CD4-positive, alpha-beta memory T cell (primary cell): ENCODE measurements at regions not wholly inside any gene's neighbourhood (a gene's known extent, or its start where the extent isn't known, plus 50 kb on each side); places are given as distances from the start of the nearest gene placed in this dataset.

Experiments used
- CTCF ChIA-PET: fragments of 350-600 bp; sonication (Branson Sonifier 250); formaldehyde crosslinking; loops from one replicate; lab custom pipeline; 2021; ENCODE audit warnings: inconsistent platforms; ENCODE audit not compliant: partially characterized antibody; lab: Charles Lee
- POLR2A ChIA-PET: fragments of 350-600 bp; sonication (Branson Sonifier 250); formaldehyde crosslinking; loops from one replicate; lab custom pipeline; 2021; ENCODE audit not compliant: partially characterized antibody; lab: Charles Lee
- DNase-seq, 5 donors: peaks; one replicate each; pipeline versions ENCODE4 v3.0.0 to v3.0.0-alpha.2; 2020 to 2022; ENCODE audit warnings: mixed read lengths in 1 of 5
- H3K27ac ChIP-seq: one replicate; pipeline ENCODE4 v1.7.0; 2013; ENCODE audit warnings: low read depth, low read length
- H3K27me3 ChIP-seq: 2 replicates; pipeline ENCODE4 v1.7.0; 2013; ENCODE audit warnings: mild to moderate bottlenecking, low read length, moderate library complexity; ENCODE audit not compliant: insufficient read depth
- H3K36me3 ChIP-seq: 2 replicates; pipeline ENCODE4 v1.7.0; 2013; ENCODE audit warnings: mild to moderate bottlenecking, low read length, moderate library complexity; ENCODE audit not compliant: insufficient read depth
- H3K4me1 ChIP-seq: 2 replicates; pipeline ENCODE4 v1.7.0; 2013; ENCODE audit warnings: mild to moderate bottlenecking, low read length, moderate library complexity; ENCODE audit not compliant: insufficient read depth
- H3K4me3 ChIP-seq, 2 donors: one replicate each; pipeline ENCODE4 v1.7.0; 2013; ENCODE audit warnings: low read length in 2 of 2, mild to moderate bottlenecking in 1 of 2
- H3K9me3 ChIP-seq, 2 donors: one replicate each; pipeline ENCODE4 v1.7.0; 2013; ENCODE audit warnings: low read length in 2 of 2, control low read depth in 1 of 2; ENCODE audit not compliant: control insufficient read depth in 1 of 2
- H3K27ac Mint-ChIP-seq, 7 donors: one replicate each; pipeline ENCODE4 v1.8.0; 2020 to 2021; ENCODE audit warnings: mixed read lengths in 7 of 7, mild to moderate bottlenecking in 6 of 7, inconsistent platforms in 3 of 7, moderate library complexity in 3 of 7
- H3K27me3 Mint-ChIP-seq, 2 donors: one replicate each; pipeline ENCODE4 v1.8.0; 2020 to 2021; ENCODE audit warnings: mixed read lengths in 2 of 2
- H3K36me3 Mint-ChIP-seq, 2 donors: one replicate each; pipeline ENCODE4 v1.8.0; 2020 to 2021; ENCODE audit warnings: mixed read lengths in 2 of 2, inconsistent platforms in 1 of 2, mild to moderate bottlenecking in 1 of 2
- H3K4me1 Mint-ChIP-seq, 4 donors: one replicate each; pipeline ENCODE4 v1.8.0; 2020 to 2021; ENCODE audit warnings: mixed read lengths in 4 of 4, mild to moderate bottlenecking in 1 of 4
- H3K4me3 Mint-ChIP-seq, 8 donors: one replicate each; pipeline ENCODE4 v1.8.0; 2020 to 2021; ENCODE audit warnings: mixed read lengths in 8 of 8, mild to moderate bottlenecking in 7 of 8, moderate library complexity in 6 of 8, inconsistent platforms in 3 of 8
- H3K9me3 Mint-ChIP-seq, 8 donors: one replicate each; pipeline ENCODE4 v1.8.0; 2020 to 2021; ENCODE audit warnings: mixed read lengths in 8 of 8, mild to moderate bottlenecking in 5 of 8, inconsistent platforms in 3 of 8, moderate library complexity in 1 of 8
- intact Hi-C: fragments of 100-400 bp; cut with micrococcal nuclease; formaldehyde crosslinking; loops from one replicate; pipeline ENCODE4 v1.15.1; 2023

GRCh38 chr6:168194732-168195567 is 115.9 kb upstream of the FRMD1 start:
- no peaks in the 10 kb centered on the region for H3K9me3 ChIP-seq
- no peak overlapping the region for H3K4me3 ChIP-seq
- DNase-seq: no peak
- H3K27ac Mint-ChIP-seq: no peak overlapping the region
- H3K36me3 Mint-ChIP-seq: no peaks in the 10 kb centered on the region
- H3K36me3 ChIP-seq: no peaks in the 10 kb centered on the region
- no peaks in the 10 kb centered on the region for H3K4me1 ChIP-seq
- no peak overlapping the region for H3K4me3 Mint-ChIP-seq
- no peaks in the 10 kb centered on the region for H3K27me3 ChIP-seq
- intact Hi-C loops: no loop called here
- peaks cover 0 to 14% of the 10 kb centered on the region in 2 donors for H3K27me3 Mint-ChIP-seq
- H3K9me3 Mint-ChIP-seq: no peaks in the 10 kb centered on the region
- ChIA-PET CTCF (no interaction called here), POLR2A (no interaction called here)
- H3K27ac ChIP-seq: no peak overlapping the region
- H3K4me1 Mint-ChIP-seq: no peaks in the 10 kb centered on the region

DNA sequence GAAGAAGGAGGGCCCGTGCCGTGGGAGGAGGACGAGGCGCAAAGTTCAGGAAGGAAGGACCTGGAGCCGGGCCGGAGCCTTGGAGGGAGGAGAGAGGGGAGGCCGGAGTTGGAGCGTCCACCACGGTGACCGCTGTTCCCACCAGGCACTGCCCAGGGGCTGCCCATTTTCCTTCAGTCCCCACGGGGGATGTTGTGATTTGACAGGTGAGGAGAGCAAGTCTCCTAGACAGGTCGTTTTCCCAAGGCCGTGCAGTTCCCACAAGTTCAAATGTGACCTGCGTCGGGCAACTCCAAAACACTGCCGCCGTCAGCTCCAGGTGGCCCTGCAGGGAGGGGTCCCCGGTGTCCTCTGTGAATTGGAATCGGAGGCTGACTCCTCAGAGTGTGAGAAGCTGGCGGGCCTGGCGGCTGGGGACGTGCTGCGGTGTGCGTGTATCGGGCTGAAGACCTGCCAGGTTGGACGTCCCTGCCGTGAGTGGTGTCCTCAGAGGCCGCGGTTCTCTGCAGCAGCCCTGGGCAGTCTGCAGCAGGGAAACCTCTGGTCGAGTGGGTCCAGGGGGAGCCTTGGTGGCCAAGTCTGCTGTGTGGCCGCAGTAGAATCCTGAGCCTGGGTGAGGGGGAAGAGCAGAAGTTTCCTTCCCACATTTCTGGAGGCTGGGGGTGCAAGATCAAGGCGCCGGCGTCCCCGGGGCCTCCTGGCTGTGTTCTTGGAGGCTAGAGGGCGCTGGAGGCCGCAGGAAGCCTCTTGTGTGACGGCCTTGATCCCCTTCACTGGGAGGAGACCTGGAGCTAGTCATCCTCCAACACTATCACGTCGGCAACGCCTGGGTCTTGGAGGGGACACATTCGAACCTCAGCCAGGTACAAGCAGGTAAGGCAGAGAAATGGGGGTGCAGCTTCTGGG is 115.1 kb upstream of the FRMD1 start:
- H3K27ac ChIP-seq: no peak overlapping the region
- H3K27me3 ChIP-seq: no peaks in the 10 kb centered on the region
- POLR2A ChIA-PET: no interaction called here
- no peaks in the 10 kb centered on the region for H3K9me3 ChIP-seq
- CTCF ChIA-PET: no interaction called here
- intact Hi-C loops: no loop called here
- no peak overlapping the region for H3K4me3 ChIP-seq
- Mint-ChIP-seq H3K36me3 (no peaks in the 10 kb centered on the region), H3K9me3 (no peaks in the 10 kb centered on the region), H3K27me3 (peaks cover 0 to 12% of the 10 kb centered on the region in 2 donors), H3K4me3 (no peak overlapping the region), H3K4me1 (no peaks in the 10 kb centered on the region), H3K27ac (no peak overlapping the region)
- H3K4me1 ChIP-seq: no peaks in the 10 kb centered on the region
- H3K36me3 ChIP-seq: no peaks in the 10 kb centered on the region
- DNase-seq: no peak

GRCh38 chr6:168192901-168193815 is 114.1 kb upstream of the FRMD1 start:
- H3K4me3 Mint-ChIP-seq: no peak overlapping the region
- no peaks in the 10 kb centered on the region for H3K36me3 Mint-ChIP-seq
- Histone ChIP-seq H3K27me3 (no peaks in the 10 kb centered on the region), H3K27ac (no peak overlapping the region), H3K36me3 (no peaks in the 10 kb centered on the region), H3K4me1 (no peaks in the 10 kb centered on the region), H3K9me3 (no peaks in the 10 kb centered on the region), H3K4me3 (no peak overlapping the region)
- CTCF ChIA-PET: no interaction called here
- no peak overlapping the region for H3K27ac Mint-ChIP-seq
- H3K9me3 Mint-ChIP-seq: no peaks in the 10 kb centered on the region
- H3K4me1 Mint-ChIP-seq: no peaks in the 10 kb centered on the region
- peaks cover 0 to 12% of the 10 kb centered on the region in 2 donors for H3K27me3 Mint-ChIP-seq
- intact Hi-C loops: no loop called here
- POLR2A ChIA-PET: no interaction called here
- no peak for DNase-seq

GRCh38 chr6:168192195-168192900 is 113.3 kb upstream of the FRMD1 start:
- intact Hi-C loops: no loop called here
- no peak overlapping the region for H3K27ac Mint-ChIP-seq
- Histone ChIP-seq H3K9me3 (no peaks in the 10 kb centered on the region), H3K36me3 (no peaks in the 10 kb centered on the region), H3K27me3 (no peaks in the 10 kb centered on the region), H3K4me1 (no peaks in the 10 kb centered on the region), H3K27ac (no peak overlapping the region), H3K4me3 (no peak overlapping the region)
- no peaks in the 10 kb centered on the region for H3K4me1 Mint-ChIP-seq
- H3K36me3 Mint-ChIP-seq: no peaks in the 10 kb centered on the region
- POLR2A ChIA-PET: no interaction called here
- peaks cover 0 to 12% of the 10 kb centered on the region in 2 donors for H3K27me3 Mint-ChIP-seq
- CTCF ChIA-PET: no interaction called here
- H3K4me3 Mint-ChIP-seq: no peak overlapping the region
- no peak for DNase-seq
- no peaks in the 10 kb centered on the region for H3K9me3 Mint-ChIP-seq

GRCh38 chr6:168190646-168191443 is 111.8 kb upstream of the FRMD1 start:
- no peaks in the 10 kb centered on the region for H3K4me1 Mint-ChIP-seq
- H3K9me3 ChIP-seq: no peaks in the 10 kb centered on the region
- H3K9me3 Mint-ChIP-seq: peaks cover 0 to 3% (median 0%) of the 10 kb centered on the region in 8 donors
- no peaks in the 10 kb centered on the region for H3K4me1 ChIP-seq
- H3K27ac ChIP-seq: no peak overlapping the region
- ChIA-PET CTCF (no interaction called here), POLR2A (no interaction called here)
- no peaks in the 10 kb centered on the region for H3K36me3 ChIP-seq
- DNase-seq: no peak
- H3K27me3 ChIP-seq: no peaks in the 10 kb centered on the region
- H3K36me3 Mint-ChIP-seq: no peaks in the 10 kb centered on the region
- H3K4me3 Mint-ChIP-seq: no peak overlapping the region
- intact Hi-C loops: no loop called here
- no peak overlapping the region for H3K27ac Mint-ChIP-seq
- no peak overlapping the region for H3K4me3 ChIP-seq
- peaks cover 0 to 12% of the 10 kb centered on the region in 2 donors for H3K27me3 Mint-ChIP-seq

DNA sequence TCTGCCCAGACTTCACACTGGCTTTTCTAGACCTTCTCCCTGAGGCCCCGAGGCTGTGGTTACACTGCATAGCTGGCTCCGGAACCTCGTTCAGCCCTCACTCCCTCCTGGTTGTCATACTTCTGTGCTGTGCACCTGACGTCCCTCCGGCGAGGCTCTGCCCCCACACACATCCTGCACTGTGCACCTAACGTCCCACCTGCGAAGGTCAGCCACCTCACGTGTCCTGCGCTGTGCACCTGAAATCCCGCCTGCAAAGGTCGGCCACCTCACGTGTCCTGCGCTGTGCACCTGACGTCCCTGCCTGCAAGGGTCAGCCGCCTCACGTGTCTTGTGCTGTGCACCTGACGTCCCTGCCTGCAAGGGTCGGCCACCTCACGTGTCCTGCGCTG is 111.0 kb upstream of the FRMD1 start:
- peaks cover 0 to 3% (median 0%) of the 10 kb centered on the region in 8 donors for H3K9me3 Mint-ChIP-seq
- H3K4me1 Mint-ChIP-seq: no peaks in the 10 kb centered on the region
- no peak overlapping the region for H3K4me3 Mint-ChIP-seq
- H3K27ac ChIP-seq: no peak overlapping the region
- H3K27ac Mint-ChIP-seq: no peak overlapping the region
- H3K36me3 Mint-ChIP-seq: no peaks in the 10 kb centered on the region
- POLR2A ChIA-PET: no interaction called here
- CTCF ChIA-PET: no interaction called here
- H3K9me3 ChIP-seq: no peaks in the 10 kb centered on the region
- H3K4me1 ChIP-seq: no peaks in the 10 kb centered on the region
- H3K27me3 Mint-ChIP-seq: peaks cover 0 to 6% of the 10 kb centered on the region in 2 donors
- H3K27me3 ChIP-seq: no peaks in the 10 kb centered on the region
- H3K4me3 ChIP-seq: no peak overlapping the region
- H3K36me3 ChIP-seq: no peaks in the 10 kb centered on the region
- intact Hi-C loops: no loop called here
- DNase-seq: no peak
